Hematopoietic multipotent progenitor cell treated with erythropoietin and hydrocortisone succinate and interleukin-3 and kit ligand, for 8 days (in vitro differentiated cells): ENCODE measurements at regions not wholly inside any gene's neighbourhood (a gene's known extent, or its start where the extent isn't known, plus 50 kb on each side); places are given as distances from the start of the nearest gene placed in this dataset.
"Not testable (repeated sequence)": the region's sequence is repeated elsewhere in the genome, so short reads cannot be mapped to it uniquely, and the experiment has no call there.

Experiments used
- DNase-seq: peaks from one replicate; pipeline ENCODE4 v3.0.0-alpha.2; 2015

- DNase-seq: no peak
Observed at GRCh38 chr13:107641574-107641973, 573.8 kb downstream of the LIG4 start.

GRCh38 chr13:107625648-107626047 is 589.7 kb downstream of the LIG4 start:
- no peak for DNase-seq

- no peak for DNase-seq
Observed at GRCh38 chr13:107617527-107617926, 597.8 kb downstream of the LIG4 start.

GRCh38 chr13:107612376-107612775 is 603.0 kb downstream of the LIG4 start:
- DNase-seq: no peak

DNA sequence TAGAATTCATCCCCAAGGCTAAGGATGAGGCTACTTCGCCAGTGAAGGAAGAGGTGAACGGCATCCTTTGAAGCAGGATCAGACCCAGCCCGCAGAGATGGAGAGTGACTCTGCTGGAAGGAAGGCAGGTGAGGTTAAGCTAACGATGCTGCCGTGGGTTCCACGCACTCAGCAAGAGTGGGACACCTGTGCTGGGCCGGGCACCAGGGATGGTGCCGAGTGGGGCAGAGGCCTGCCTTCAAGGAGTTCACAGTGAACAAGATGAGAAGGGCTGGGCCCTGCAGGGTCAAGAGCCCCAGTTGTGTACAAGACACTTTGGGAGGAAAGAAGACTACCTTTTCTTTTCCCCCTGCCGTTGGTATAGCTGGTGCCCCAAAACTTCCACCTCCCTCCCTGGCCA is 606.6 kb downstream of the LIG4 start:
- DNase-seq: no peak

DNA sequence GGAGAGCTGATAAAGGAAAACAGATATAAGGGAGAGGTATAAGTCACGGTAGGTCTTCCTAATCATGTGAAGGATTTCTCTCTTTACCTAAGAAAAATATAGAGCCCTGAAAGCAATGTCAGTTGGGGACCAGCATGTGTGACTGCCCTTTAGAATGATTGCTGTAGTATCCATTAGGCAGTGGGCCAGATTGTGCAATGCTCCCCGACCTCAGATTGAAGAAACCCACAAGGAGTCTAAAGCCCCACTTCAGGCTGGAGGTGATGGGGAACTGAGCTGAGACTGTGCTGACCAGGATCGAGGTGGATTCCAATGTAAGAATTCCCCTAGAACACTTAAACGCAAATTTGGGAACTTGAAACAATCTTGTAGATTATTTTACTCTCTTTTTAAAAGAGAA is 614.4 kb downstream of the LIG4 start:
- no peak for DNase-seq

- not testable (repeated sequence) for DNase-seq
Observed at GRCh38 chr13:107596306-107596705, 619.0 kb downstream of the LIG4 start.

DNA sequence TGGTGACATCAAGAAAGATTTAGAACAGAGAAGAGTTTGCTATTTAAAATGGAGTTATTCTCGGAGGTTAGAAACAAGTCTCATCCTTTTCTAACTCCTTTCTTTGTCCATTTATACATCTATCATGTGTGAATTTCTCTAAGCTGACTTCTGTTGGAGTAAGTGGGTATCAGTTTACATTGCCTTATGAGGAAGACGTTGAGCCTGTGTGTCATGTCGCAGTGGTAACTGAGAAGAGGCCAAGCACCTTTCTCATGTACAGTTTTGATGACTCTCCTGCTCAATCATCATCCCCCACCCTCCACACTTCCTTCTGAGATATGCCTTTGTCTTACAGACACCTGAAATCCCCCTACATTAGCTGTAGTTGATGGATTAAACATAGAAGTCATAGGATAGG is 624.8 kb downstream of the LIG4 start:
- DNase-seq: no peak

GRCh38 chr13:107587681-107588080 is 627.7 kb downstream of the LIG4 start:
- no peak for DNase-seq

DNA sequence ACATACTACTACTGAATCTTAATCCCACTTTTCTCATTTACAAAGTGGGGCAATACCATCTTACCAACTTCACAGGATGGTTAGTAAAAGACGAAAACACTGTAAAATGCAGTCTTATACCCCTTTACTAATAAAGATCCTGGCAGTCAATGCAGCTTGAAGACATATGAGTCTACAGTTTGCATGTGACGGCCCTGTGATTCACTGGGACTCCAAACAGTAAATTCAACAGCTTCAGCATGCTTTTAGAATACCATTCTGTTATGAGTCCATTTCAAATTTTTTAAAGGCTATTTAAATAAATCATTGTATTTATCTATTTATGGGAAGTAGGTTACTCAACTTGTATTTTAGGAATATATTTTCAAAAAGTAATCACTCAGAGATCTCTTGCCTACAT is 629.1 kb downstream of the LIG4 start:
- no peak for DNase-seq

GRCh38 chr13:107585469-107586180 is 629.7 kb downstream of the LIG4 start:
- no peak for DNase-seq

GRCh38 chr13:107582171-107582570 is 633.2 kb downstream of the LIG4 start:
- no peak for DNase-seq

DNA sequence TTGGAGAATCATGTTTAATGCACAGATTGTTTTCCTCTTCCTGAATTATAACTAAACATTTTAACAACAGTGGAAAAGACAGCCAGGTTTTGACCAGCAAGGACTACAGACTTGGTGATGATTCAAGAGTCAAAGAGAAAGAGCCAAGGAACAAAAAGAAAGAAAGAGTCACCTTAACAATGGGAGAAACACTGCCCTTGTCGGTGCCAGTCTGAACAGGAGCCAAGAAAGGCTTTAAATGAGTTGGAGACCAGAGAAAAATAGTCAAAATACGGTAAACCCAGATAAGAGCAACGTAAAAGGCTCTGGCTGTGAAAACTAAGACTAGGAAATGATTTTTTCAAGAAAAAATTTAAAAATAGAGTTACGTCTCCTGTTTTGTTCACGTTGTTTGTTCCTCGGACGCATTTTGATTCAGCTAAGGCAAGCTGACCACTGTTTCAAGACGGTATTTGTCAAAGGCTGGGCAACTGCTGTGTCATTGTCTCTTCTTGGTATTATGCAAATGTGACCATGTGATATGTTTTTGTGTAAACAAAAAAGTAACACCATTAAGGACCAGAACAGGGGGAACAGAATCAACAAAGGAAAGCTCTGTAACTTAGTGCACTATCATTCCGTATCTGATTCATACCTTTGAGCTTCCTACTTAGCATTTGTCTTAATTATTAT is 634.5 kb downstream of the LIG4 start:
- no peak for DNase-seq

DNA sequence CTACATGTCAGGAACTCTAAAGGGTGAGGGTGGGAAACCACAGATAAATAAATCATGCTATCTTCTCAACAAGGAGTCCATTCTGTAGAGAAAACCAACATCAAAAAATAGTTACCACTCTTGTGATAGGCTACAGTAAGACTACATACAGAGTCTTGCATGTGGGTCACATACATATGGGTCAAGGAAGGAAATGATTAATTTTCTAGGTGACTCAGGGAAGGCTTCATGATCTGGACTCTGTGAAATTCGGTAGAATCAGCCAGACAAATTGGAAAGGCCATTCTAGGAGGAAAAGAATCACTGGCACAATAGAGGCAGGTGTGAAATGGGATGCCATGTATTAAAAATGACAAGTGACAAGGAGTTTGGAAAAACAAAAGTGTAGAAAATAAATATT is 638.9 kb downstream of the LIG4 start:
- no peak for DNase-seq

DNA sequence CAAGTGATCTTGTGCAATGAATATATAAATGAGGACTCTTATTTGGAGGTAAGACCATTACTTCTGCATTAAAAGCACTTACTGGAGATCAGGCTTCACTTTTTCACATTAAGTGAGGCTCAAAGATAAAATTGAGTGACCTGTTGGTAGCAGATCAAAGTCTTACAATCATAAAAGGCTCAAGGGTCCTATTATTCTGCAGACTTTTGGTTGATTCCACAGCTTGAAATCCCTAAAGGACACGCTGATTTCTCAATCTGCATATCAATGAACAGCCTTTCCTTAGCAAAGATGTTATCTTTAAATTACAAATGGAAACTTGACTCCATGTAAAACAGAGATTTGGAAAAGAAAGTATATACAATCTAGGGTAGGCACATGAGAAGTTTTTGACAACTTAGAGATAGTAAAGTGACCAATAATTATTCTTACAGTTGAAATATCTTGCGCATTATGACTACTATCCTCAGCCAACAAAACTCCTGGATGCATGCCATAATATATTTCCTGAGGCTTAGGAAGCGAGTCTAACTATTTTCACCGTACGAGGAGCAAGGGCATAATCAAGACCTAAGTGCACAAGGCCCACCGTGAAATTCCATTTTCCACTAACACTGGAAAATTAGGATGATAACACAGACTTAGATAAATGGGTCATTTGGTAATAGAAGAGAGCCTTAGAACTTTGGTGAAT is 640.7 kb downstream of the LIG4 start:
- no peak for DNase-seq

DNA sequence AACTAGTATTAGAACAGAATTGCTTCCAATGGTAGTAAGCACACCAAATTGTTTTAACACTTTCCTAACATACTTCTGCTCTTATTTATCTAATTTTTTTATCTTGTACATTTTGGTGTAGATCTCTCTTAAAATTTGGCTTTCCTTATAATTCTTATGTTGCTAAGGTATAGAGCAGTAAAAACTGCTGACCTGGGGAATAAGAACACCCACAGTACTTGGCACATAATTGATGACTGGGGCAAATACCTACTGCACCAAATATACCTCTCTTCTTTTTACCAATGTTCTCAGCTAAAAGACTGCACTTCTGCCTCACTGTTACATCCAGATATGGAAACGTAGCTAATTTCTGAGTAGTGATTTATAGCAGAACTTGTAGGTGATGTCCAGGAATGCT is 642.2 kb downstream of the LIG4 start:
- DNase-seq: no peak

- no peak for DNase-seq
Observed at GRCh38 chr13:107572156-107572555, 643.2 kb downstream of the LIG4 start.

DNA sequence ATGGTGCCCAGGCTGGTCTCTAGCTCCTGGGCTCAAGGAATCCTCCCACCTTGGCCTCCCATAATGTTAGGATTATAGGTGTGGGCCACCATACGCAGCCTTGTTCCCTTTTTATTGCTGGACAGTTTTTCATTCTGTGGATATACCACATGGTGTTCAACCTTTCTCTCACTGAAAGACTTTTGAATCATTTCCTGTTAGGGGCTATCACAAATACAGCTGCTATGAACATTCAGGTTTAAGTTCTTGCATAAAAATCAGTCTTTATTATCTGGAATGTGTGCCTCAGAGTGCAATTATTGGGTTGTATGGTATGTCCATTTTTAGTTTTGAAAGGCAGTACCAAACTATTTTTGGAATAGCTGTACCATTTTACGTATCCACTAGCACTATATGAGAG is 647.2 kb downstream of the LIG4 start:
- DNase-seq: no peak

GRCh38 chr13:107563099-107563925 is 652.0 kb downstream of the LIG4 start:
- no peak for DNase-seq

DNA sequence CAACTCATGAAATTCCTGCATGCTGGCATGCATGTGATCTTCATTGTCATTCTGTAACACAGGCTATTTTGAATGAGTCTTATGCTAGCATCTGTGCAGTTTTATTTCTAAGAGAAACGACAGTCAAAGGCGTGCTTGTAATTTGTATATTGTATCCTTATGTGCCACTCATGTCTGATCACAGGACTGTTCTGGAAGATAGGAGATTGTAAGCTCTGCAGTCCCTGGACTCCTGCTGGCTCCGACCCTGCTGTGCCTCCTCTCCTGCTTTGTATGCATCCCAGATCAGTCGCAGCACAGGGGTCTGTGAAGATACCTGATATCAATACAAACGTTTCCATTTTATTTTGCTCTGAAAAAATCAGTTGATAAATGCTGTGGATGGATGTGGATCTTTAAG is 653.1 kb downstream of the LIG4 start:
- DNase-seq: no peak

- no peak for DNase-seq
Observed at GRCh38 chr13:107554460-107554859, 660.9 kb downstream of the LIG4 start.

- DNase-seq: no peak
Observed at GRCh38 chr13:107553838-107554237, 661.5 kb downstream of the LIG4 start.

GRCh38 chr13:107551521-107551920 is 663.8 kb downstream of the LIG4 start:
- DNase-seq: no peak
